Progenitor cell of endocrine pancreas (in vitro differentiated cells): ENCODE measurements at regions not wholly inside any gene's neighbourhood (a gene's known extent, or its start where the extent isn't known, plus 50 kb on each side); places are given as distances from the start of the nearest gene placed in this dataset.

Experiments
- DNase-seq: peaks from one replicate; pipeline ENCODE4 v3.0.0; 2021; ENCODE audit warnings: low spot score; ENCODE audit not compliant: unreplicated experiment
- H3K27ac Mint-ChIP-seq: 2 replicates; pipeline ENCODE4 v1.8.0; 2021; ENCODE audit warnings: mild to moderate bottlenecking, moderate library complexity, mixed read lengths
- H3K27me3 Mint-ChIP-seq: 2 replicates; pipeline ENCODE4 v1.8.0; 2021; ENCODE audit warnings: mixed read lengths
- H3K36me3 Mint-ChIP-seq: 2 replicates; pipeline ENCODE4 v1.8.0; 2022; ENCODE audit warnings: mixed read lengths; ENCODE audit not compliant: insufficient read depth
- H3K4me1 Mint-ChIP-seq: 2 replicates; pipeline ENCODE4 v1.8.0; 2021; ENCODE audit warnings: low read depth, mixed read lengths
- H3K4me3 Mint-ChIP-seq: 2 replicates; pipeline ENCODE4 v1.8.0; 2021; ENCODE audit warnings: low read depth, mild to moderate bottlenecking, moderate library complexity, mixed read lengths
- H3K9me3 Mint-ChIP-seq: 2 replicates; pipeline ENCODE4 v1.8.0; 2021; ENCODE audit warnings: low read depth, mixed read lengths
- TF ChIP-seq, protein P1 (sequence below): fragments of 200-600 bp; sonication (generic); IDR thresholded peaks from one replicate; pipeline ENCODE4 v1.5.0; 2021; ENCODE audit warnings: antibody characterized with exemption, mild to moderate bottlenecking; ENCODE audit not compliant: unreplicated experiment

GRCh38 chr13:105462098-105462497, 1073.4 kb downstream of the EFNB2 start:
- DNase-seq = no peak
- no peaks in the 10 kb centered on the region for H3K9me3 Mint-ChIP-seq
- no peak overlapping the region for H3K4me3 Mint-ChIP-seq
- H3K27ac Mint-ChIP-seq = no peak overlapping the region
- no peaks in the 10 kb centered on the region for H3K36me3 Mint-ChIP-seq
- TF ChIP-seq, protein P1, sequence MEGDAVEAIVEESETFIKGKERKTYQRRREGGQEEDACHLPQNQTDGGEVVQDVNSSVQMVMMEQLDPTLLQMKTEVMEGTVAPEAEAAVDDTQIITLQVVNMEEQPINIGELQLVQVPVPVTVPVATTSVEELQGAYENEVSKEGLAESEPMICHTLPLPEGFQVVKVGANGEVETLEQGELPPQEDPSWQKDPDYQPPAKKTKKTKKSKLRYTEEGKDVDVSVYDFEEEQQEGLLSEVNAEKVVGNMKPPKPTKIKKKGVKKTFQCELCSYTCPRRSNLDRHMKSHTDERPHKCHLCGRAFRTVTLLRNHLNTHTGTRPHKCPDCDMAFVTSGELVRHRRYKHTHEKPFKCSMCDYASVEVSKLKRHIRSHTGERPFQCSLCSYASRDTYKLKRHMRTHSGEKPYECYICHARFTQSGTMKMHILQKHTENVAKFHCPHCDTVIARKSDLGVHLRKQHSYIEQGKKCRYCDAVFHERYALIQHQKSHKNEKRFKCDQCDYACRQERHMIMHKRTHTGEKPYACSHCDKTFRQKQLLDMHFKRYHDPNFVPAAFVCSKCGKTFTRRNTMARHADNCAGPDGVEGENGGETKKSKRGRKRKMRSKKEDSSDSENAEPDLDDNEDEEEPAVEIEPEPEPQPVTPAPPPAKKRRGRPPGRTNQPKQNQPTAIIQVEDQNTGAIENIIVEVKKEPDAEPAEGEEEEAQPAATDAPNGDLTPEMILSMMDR = no peak
- peaks cover 12% of the 10 kb centered on the region for H3K4me1 Mint-ChIP-seq
- no peaks in the 10 kb centered on the region for H3K27me3 Mint-ChIP-seq

GRCh38 chr13:105452895-105453294, 1082.6 kb downstream of the EFNB2 start:
- Mint-ChIP-seq H3K4me1 (no peaks in the 10 kb centered on the region), H3K36me3 (no peaks in the 10 kb centered on the region), H3K27me3 (no peaks in the 10 kb centered on the region), H3K4me3 (no peak overlapping the region), H3K9me3 (peaks cover 7% of the 10 kb centered on the region), H3K27ac (no peak overlapping the region)
- TF ChIP-seq, protein P1 = no peak
- no peak for DNase-seq

DNA sequence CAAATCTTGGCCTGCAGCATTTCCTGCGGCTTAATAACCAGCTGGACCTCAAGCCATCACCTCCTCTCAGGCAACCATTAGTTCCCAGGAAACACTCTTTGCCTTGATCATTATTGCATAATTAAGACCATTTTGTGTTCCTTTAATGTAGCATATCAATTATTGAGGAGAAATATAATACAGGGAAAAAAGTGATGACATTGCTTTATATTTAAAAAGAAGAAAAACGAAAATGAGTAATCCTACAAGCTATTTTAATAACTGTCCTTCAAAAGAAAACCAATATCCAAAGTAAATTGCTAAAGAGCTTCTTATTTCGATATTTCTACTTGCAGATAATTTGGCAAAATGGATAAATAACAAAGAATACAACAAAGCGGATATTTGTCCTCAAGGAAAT, 1084.7 kb downstream of the EFNB2 start:
- Mint-ChIP-seq H3K27ac (no peak overlapping the region), H3K9me3 (peaks cover 6% of the 10 kb centered on the region), H3K4me1 (no peaks in the 10 kb centered on the region), H3K27me3 (no peaks in the 10 kb centered on the region), H3K4me3 (no peak overlapping the region), H3K36me3 (no peaks in the 10 kb centered on the region)
- TF ChIP-seq, protein P1 = no peak
- no peak for DNase-seq

DNA sequence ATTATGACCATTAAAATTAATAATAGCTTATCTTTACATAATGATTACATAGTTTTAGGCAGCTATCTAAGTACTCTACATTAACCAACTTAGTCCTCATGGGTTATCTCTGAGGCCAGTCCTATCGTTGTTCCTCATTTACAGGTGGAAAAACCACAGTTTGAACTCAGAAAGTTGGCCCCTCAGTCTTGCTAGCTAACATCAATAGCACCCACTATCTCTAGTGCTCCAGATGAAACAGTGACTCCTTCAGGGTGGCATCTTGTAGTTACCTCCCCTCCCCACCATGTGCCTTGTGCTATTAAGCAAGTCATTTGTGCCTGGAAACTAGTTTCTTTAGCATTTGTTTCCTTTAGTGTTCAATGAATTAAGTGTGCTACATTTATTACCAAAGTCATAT, 1086.7 kb downstream of the EFNB2 start:
- Mint-ChIP-seq H3K9me3 (peaks cover 3% of the 10 kb centered on the region), H3K4me3 (no peak overlapping the region), H3K27me3 (no peaks in the 10 kb centered on the region), H3K27ac (no peak overlapping the region), H3K4me1 (peaks cover 2% of the 10 kb centered on the region), H3K36me3 (no peaks in the 10 kb centered on the region)
- TF ChIP-seq, protein P1 = no peak
- no peak for DNase-seq

GRCh38 chr13:105446197-105446596, 1089.3 kb downstream of the EFNB2 start:
- Mint-ChIP-seq H3K27me3 (no peaks in the 10 kb centered on the region), H3K4me3 (no peak overlapping the region), H3K27ac (no peak overlapping the region), H3K36me3 (no peaks in the 10 kb centered on the region), H3K4me1 (peaks cover 2% of the 10 kb centered on the region), H3K9me3 (no peaks in the 10 kb centered on the region)
- TF ChIP-seq, protein P1 = no peak
- no peak for DNase-seq

GRCh38 chr13:105445796-105446195, 1089.7 kb downstream of the EFNB2 start:
- H3K9me3 Mint-ChIP-seq = no peaks in the 10 kb centered on the region
- H3K36me3 Mint-ChIP-seq = no peaks in the 10 kb centered on the region
- H3K27me3 Mint-ChIP-seq = no peaks in the 10 kb centered on the region
- H3K4me3 Mint-ChIP-seq = no peak overlapping the region
- H3K27ac Mint-ChIP-seq = no peak overlapping the region
- TF ChIP-seq, protein P1 = no peak
- H3K4me1 Mint-ChIP-seq = peaks cover 2% of the 10 kb centered on the region
- DNase-seq = no peak
